PC-9 (cell line): ENCODE measurements at regions not wholly inside any gene's neighbourhood (a gene's known extent, or its start where the extent isn't known, plus 50 kb on each side); places are given as distances from the start of the nearest gene placed in this dataset.

ENCODE experiments used
- BruUV-seq: library from RNA; stranded (reverse); fragments of 400-500 nt; replicated peaks from 2 replicates; lab custom pipeline; 2021; lab: Mats Ljungman, UMichigan
- CTCF ChIA-PET: fragments of 300-600 bp; sonication (Branson Sonifier 250); formaldehyde crosslinking; loops from one replicate; lab custom pipeline; 2022; ENCODE audit warnings: antibody characterized with exemption; lab: Charles Lee
- POLR2A ChIA-PET: fragments of 300-600 bp; sonication (Branson Sonifier 250); formaldehyde crosslinking; loops from one replicate; lab custom pipeline; 2022; ENCODE audit warnings: antibody characterized with exemption; ENCODE audit not compliant: unreplicated experiment; lab: Charles Lee
- DNase-seq, 2 experiments: peaks; one replicate each; pipeline versions ENCODE4 v3.0.0 to v3.0.0-alpha.2; 2015 to 2022; ENCODE audit warnings: mixed read lengths in 1 of 2
- H2AFZ ChIP-seq: fragments of 200-600 bp; sonication (generic); 2 replicates; pipeline ENCODE4 v1.8.1; 2017; ENCODE audit warnings: antibody characterized with exemption
- H3F3A ChIP-seq: fragments of 200-600 bp; sonication (generic); 2 replicates; pipeline ENCODE4 v1.8.1; 2017; ENCODE audit warnings: antibody characterized with exemption, mild to moderate bottlenecking, low read depth; ENCODE audit not compliant: insufficient read depth
- H3K27ac ChIP-seq: fragments of 200-600 bp; sonication (generic); 2 replicates; pipeline ENCODE4 v1.6.1; 2016; ENCODE audit warnings: mixed run types
- H3K27me3 ChIP-seq: fragments of 200-600 bp; sonication (generic); 2 replicates; pipeline ENCODE4 v1.6.1; 2016; ENCODE audit warnings: low read depth, mixed run types; ENCODE audit not compliant: insufficient read depth
- H3K36me3 ChIP-seq: fragments of 200-600 bp; sonication (generic); 2 replicates; pipeline ENCODE4 v1.6.1; 2016; ENCODE audit warnings: low read depth, mixed run types
- H3K4me1 ChIP-seq: fragments of 200-600 bp; sonication (generic); replicated peaks from 2 replicates; pipeline ENCODE4 v1.6.1; 2016; ENCODE audit warnings: mixed run types; ENCODE audit not compliant: insufficient read depth
- H3K4me2 ChIP-seq: fragments of 200-600 bp; sonication (generic); 2 replicates; pipeline ENCODE4 v1.6.1; 2017; ENCODE audit warnings: mixed run types
- H3K4me3 ChIP-seq: fragments of 200-600 bp; sonication (generic); 2 replicates; pipeline ENCODE4 v1.6.1; 2016; ENCODE audit warnings: mixed run types
- H3K79me2 ChIP-seq: fragments of 200-600 bp; sonication (generic); 2 replicates; pipeline ENCODE4 v1.6.1; 2017; ENCODE audit warnings: low read depth, mixed run types
- H3K9me2 ChIP-seq: fragments of 200-600 bp; sonication (generic); 2 replicates; pipeline ENCODE4 v1.8.1; 2017; ENCODE audit warnings: mild to moderate bottlenecking; ENCODE audit not compliant: insufficient read depth
- H3K9me3 ChIP-seq: fragments of 200-600 bp; sonication (generic); 2 replicates; pipeline ENCODE4 v1.8.1; 2016; ENCODE audit warnings: low read depth; ENCODE audit not compliant: insufficient read depth
- H4K20me1 ChIP-seq: fragments of 200-600 bp; sonication (generic); 2 replicates; pipeline ENCODE4 v1.8.1; 2017; ENCODE audit not compliant: insufficient read depth
- EZH2 ChIP-seq: fragments of 200-600 bp; sonication (generic); IDR thresholded peaks from 2 replicates; pipeline ENCODE4 v1.8.0; 2017; ENCODE audit warnings: antibody characterized with exemption, low read depth
- intact Hi-C: fragments of 100-400 bp; cut with micrococcal nuclease; formaldehyde crosslinking; loops from one replicate; pipeline ENCODE4 v1.10.0; 2022; ENCODE audit not compliant: unreplicated experiment
- TF ChIP-seq, protein P1 (sequence below): fragments of 200-600 bp; sonication (generic); conservative IDR thresholded peaks from 2 replicates; pipeline ENCODE4 v1.6.1; 2017; ENCODE audit warnings: mixed run types, antibody characterized with exemption, mild to moderate bottlenecking, moderate library complexity

DNA sequence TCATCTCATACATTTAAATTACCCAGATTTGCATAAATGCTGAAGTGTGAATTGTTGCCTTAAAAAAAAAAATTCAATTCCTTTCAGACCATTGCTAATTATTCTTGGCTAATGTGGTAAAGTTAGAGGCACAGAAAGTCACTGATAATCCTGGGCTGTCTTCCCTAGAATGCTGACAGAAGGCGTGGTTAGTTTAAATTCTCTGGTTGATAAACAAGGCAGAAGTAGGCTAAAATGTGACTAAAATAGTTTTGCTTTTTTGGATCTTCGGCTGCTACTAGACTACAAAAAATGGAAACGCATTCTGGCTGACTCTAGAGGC lies 193.7 kb downstream of the OTOL1 start:
- no peaks in the 10 kb centered on the region for H3K79me2 ChIP-seq
- no peaks in the 10 kb centered on the region for H3F3A ChIP-seq
- H3K4me3 ChIP-seq, result no peak overlapping the region
- no peak overlapping the region for H2AFZ ChIP-seq
- intact Hi-C loops, result no loop called here
- DNase-seq, result no peak
- H3K27ac ChIP-seq, result no peak overlapping the region
- H3K9me3 ChIP-seq, result no peaks in the 10 kb centered on the region
- H3K9me2 ChIP-seq, result no peaks in the 10 kb centered on the region
- no peaks in the 10 kb centered on the region for H3K36me3 ChIP-seq
- TF ChIP-seq EZH2, result no peak
- TF ChIP-seq, protein P1, sequence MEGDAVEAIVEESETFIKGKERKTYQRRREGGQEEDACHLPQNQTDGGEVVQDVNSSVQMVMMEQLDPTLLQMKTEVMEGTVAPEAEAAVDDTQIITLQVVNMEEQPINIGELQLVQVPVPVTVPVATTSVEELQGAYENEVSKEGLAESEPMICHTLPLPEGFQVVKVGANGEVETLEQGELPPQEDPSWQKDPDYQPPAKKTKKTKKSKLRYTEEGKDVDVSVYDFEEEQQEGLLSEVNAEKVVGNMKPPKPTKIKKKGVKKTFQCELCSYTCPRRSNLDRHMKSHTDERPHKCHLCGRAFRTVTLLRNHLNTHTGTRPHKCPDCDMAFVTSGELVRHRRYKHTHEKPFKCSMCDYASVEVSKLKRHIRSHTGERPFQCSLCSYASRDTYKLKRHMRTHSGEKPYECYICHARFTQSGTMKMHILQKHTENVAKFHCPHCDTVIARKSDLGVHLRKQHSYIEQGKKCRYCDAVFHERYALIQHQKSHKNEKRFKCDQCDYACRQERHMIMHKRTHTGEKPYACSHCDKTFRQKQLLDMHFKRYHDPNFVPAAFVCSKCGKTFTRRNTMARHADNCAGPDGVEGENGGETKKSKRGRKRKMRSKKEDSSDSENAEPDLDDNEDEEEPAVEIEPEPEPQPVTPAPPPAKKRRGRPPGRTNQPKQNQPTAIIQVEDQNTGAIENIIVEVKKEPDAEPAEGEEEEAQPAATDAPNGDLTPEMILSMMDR, result no peak
- H4K20me1 ChIP-seq, result no peaks in the 10 kb centered on the region
- ChIA-PET CTCF (no interaction called here), POLR2A (no interaction called here)
- H3K4me2 ChIP-seq, result no peak overlapping the region
- no peaks in the 10 kb centered on the region for H3K4me1 ChIP-seq
- H3K27me3 ChIP-seq, result no peaks in the 10 kb centered on the region
- BruUV-seq, result no TSS peak

DNA sequence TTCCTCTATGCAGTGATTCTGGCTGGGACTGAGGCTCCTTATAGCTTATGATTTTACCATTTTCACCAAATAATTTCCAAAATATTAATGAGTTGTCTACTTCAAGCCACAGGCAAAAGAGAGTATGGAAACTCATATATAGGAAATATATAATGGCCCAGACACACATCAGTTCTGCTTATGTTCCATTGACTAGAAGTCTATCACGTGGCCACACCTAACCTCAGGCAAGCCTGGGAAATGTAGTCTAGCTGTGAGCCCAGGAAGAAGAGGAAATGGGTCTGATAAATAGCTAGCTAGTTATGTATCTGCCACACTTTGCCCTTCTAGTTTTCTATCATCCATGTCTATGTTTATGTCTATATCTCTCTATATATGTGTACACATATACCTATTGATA lies 195.1 kb downstream of the OTOL1 start:
- TF ChIP-seq, protein P1, result no peak
- TF ChIP-seq EZH2, result no peak
- H3K27me3 ChIP-seq, result no peaks in the 10 kb centered on the region
- H3K4me1 ChIP-seq, result no peaks in the 10 kb centered on the region
- H3K9me2 ChIP-seq, result no peaks in the 10 kb centered on the region
- no peaks in the 10 kb centered on the region for H4K20me1 ChIP-seq
- ChIA-PET POLR2A (no interaction called here), CTCF (no interaction called here)
- no peak overlapping the region for H3K4me2 ChIP-seq
- H3F3A ChIP-seq, result no peaks in the 10 kb centered on the region
- intact Hi-C loops, result no loop called here
- no peak overlapping the region for H3K4me3 ChIP-seq
- BruUV-seq, result no TSS peak
- no peak overlapping the region for H2AFZ ChIP-seq
- no peaks in the 10 kb centered on the region for H3K9me3 ChIP-seq
- no peak overlapping the region for H3K27ac ChIP-seq
- no peaks in the 10 kb centered on the region for H3K79me2 ChIP-seq
- H3K36me3 ChIP-seq, result no peaks in the 10 kb centered on the region
- DNase-seq, result no peak

DNA sequence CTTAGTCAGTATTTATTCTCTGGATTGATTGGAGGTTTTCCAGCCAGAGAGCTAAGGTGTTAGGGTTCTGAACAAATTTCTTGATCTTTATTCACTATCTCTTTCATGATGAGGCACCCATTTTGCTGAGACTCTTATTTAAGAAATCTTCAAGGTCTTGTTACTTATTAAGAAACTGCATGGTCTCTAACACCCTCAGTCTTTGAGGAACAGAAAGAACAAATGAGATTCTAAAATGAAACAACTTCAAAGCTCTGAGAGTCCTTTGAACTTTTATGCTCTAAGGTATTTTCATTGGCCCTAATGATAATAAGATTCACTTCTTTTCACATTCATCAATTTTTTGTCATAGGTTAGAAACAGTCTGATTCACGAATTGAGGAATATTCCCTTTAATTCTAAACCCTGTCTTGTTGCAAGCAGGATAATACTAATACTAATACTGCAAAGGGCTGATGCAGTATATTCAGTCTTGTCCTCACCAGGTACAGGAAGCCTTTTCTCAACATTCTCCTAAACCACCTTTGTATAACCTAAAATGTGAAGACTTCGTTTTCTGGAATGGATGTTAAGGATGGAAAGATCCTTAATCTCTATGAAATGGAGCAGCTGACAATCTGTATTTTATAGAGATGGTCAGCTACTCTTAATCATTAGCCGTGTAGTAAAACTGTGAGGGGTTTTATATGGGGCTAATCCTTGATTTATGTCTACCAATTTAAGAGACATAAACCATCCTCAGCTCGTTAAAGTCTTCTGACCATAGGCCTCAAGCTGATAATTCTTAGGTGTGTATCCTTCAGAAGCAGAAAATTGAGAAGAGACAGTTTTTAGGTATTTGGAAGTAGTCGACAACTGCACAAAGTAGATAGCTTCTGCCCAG lies 198.3 kb downstream of the OTOL1 start:
- intact Hi-C loops, result no loop called here
- CTCF ChIA-PET, result interaction anchor here (0.5 to 0.6 kb wide), 2 partner anchors 200 to 629 kb away, joined by 4 read pairs; no protein-coding TSS in a partner anchor
- Histone ChIP-seq H3F3A (no peaks in the 10 kb centered on the region), H3K9me2 (no peaks in the 10 kb centered on the region), H3K79me2 (no peaks in the 10 kb centered on the region), H3K4me3 (no peak overlapping the region), H3K27ac (no peak overlapping the region), H3K27me3 (no peaks in the 10 kb centered on the region), H3K9me3 (no peaks in the 10 kb centered on the region; the same call in 1 of the 2 replicates), H3K4me2 (no peak overlapping the region), H2AFZ (no peak overlapping the region), H3K4me1 (no peaks in the 10 kb centered on the region), H3K36me3 (no peaks in the 10 kb centered on the region), H4K20me1 (no peaks in the 10 kb centered on the region)
- TF ChIP-seq EZH2, result no peak
- TF ChIP-seq, protein P1, result no peak
- BruUV-seq, result no TSS peak
- no peak for DNase-seq
- POLR2A ChIA-PET, result no interaction called here
